ENCODE measurements at regions not wholly inside any gene's neighbourhood (a gene's known extent, or its start where the extent isn't known, plus 50 kb on each side); places are given as distances from the start of the nearest gene placed in this dataset.

- DNase-seq (ENCODE audit: low read depth), result no peak
Observed at GRCh38 chr17:36756695-36757094, 155.3 kb downstream of the MRM1 start.

GRCh38 chr17:36760425-36760824 lies 159.0 kb downstream of the MRM1 start:
- no peak for DNase-seq (ENCODE audit: low read depth)

GRCh38 chr17:36761203-36761950 lies 160.0 kb downstream of the MRM1 start:
- DNase-seq (ENCODE audit: low read depth), result no peak

- DNase-seq (ENCODE audit: low read depth), result no peak
Observed at GRCh38 chr17:36765436-36766043, 164.2 kb downstream of the MRM1 start.

- DNase-seq (ENCODE audit: low read depth), result no peak
Observed at GRCh38 chr17:36768394-36768793, 167.0 kb downstream of the MRM1 start.

GRCh38 chr17:36773039-36773438 lies 164.2 kb upstream of the LHX1 start:
- no peak for DNase-seq (ENCODE audit: low read depth)

- no peak for DNase-seq (ENCODE audit: low read depth)
Observed at GRCh38 chr17:36777118-36777517, 160.2 kb upstream of the LHX1 start.

GRCh38 chr17:36778448-36778847 lies 158.8 kb upstream of the LHX1 start:
- no peak for DNase-seq (ENCODE audit: low read depth)

- DNase-seq (ENCODE audit: low read depth), result no peak
Observed at GRCh38 chr17:36779550-36779949, 157.7 kb upstream of the LHX1 start.

GRCh38 chr17:36784633-36785032 lies 152.6 kb upstream of the LHX1 start:
- DNase-seq (ENCODE audit: low read depth), result no peak

GRCh38 chr17:36786867-36787266 lies 150.4 kb upstream of the LHX1 start:
- no peak for DNase-seq (ENCODE audit: low read depth)

- DNase-seq (ENCODE audit: low read depth), result no peak
Observed at GRCh38 chr17:36791150-36791941, 145.9 kb upstream of the LHX1 start.

- DNase-seq (ENCODE audit: low read depth), result no peak
Observed at GRCh38 chr17:36791942-36792475, 145.3 kb upstream of the LHX1 start.

- no peak for DNase-seq (ENCODE audit: low read depth)
Observed at GRCh38 chr17:36792849-36793248, 144.4 kb upstream of the LHX1 start.

- no peak for DNase-seq (ENCODE audit: low read depth)
Observed at GRCh38 chr17:36793976-36794375, 143.3 kb upstream of the LHX1 start.

- DNase-seq (ENCODE audit: low read depth), result no peak
Observed at GRCh38 chr17:36807496-36808179, 129.6 kb upstream of the LHX1 start.

GRCh38 chr17:36808180-36808661 lies 129.1 kb upstream of the LHX1 start:
- DNase-seq (ENCODE audit: low read depth), result no peak

GRCh38 chr17:36812762-36813161 lies 124.5 kb upstream of the LHX1 start:
- no peak for DNase-seq (ENCODE audit: low read depth)

GRCh38 chr17:36813357-36813756 lies 123.9 kb upstream of the LHX1 start:
- DNase-seq (ENCODE audit: low read depth), result no peak

- DNase-seq (ENCODE audit: low read depth), result no peak
Observed at GRCh38 chr17:36813957-36814563, 123.2 kb upstream of the LHX1 start.

- DNase-seq (ENCODE audit: low read depth), result no peak
Observed at GRCh38 chr17:36814958-36815357, 122.3 kb upstream of the LHX1 start.
